Uterus (tissue), 2 donors: ENCODE measurements at regions not wholly inside any gene's neighbourhood (a gene's known extent, or its start where the extent isn't known, plus 50 kb on each side); places are given as distances from the start of the nearest gene placed in this dataset.

Experiments used
- CTCF ChIP-seq, 4 experiments: fragments of 200-600 bp in 2 of 4; fragments of 450-650 bp in 2 of 4; sonication (generic) in 2 of 4; IDR thresholded peaks; one replicate each; pipeline ENCODE4 v1.5.1; 2016 to 2019; ENCODE audit warnings: antibody characterized with exemption in 4 of 4, mild to moderate bottlenecking in 2 of 4, moderate library complexity in 1 of 4
- POLR2A ChIP-seq, 2 donors: fragments of 450-650 bp; IDR thresholded peaks; one replicate each; pipeline ENCODE4 v1.6.1; 2016; ENCODE audit warnings: antibody characterized with exemption in 2 of 2, mild to moderate bottlenecking in 1 of 2, moderate library complexity in 1 of 2

- TF ChIP-seq CTCF (IDR thresholded peaks at IDR 0.05) = no peak
- no peak for TF ChIP-seq POLR2A (IDR thresholded peaks at IDR 0.05)
Measured at GRCh38 chr1:94298861-94299260, 61.5 kb upstream of the ARHGAP29 start.
